ENCODE measurements at regions not wholly inside any gene's neighbourhood (a gene's known extent, or its start where the extent isn't known, plus 50 kb on each side); places are given as distances from the start of the nearest gene placed in this dataset.

DNA sequence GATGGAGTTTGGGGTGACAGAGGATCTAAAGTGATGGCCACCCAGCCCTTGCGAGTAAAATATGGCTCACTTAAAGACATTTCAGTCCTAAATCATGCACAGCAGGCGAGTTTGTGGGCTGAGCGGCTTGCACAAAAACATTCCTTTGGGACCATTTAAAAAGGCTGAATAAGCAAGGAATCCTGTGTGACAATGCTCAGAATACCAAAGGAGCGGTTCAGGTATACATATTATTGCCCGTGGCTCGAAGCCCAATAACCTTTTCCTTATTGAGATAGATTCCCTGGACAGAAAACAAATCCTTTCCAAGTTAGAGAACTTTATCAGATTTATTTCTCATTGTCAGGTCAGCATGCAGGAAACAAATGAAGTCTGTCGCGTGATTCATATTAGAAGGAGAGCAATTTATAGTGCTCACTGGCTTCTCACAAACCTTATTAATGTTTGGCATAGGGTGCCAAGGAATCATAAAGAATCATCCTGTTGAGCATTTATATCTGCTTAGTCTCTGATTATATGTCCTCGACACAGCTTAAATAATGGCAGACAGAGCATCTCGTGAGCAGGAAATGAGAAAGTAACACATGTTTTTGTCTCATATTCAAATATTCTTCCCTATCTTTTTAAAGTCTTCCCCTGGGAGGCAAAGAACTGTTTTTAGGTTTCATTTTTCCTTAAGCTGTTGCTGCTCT is 121.3 kb downstream of the TRMT11 start:
- H2BK5ac ChIP-seq (ENCODE audit: low read length): no peak overlapping the region
- H3K4me1 ChIP-seq (ENCODE audit: control insufficient read depth, low read depth, low read length): no peaks in the 10 kb centered on the region
- no peak overlapping the region for H2BK120ac ChIP-seq (ENCODE audit: low read depth, low read length)
- H3K56ac ChIP-seq (ENCODE audit: low read length): no peak overlapping the region
- H4K5ac ChIP-seq (ENCODE audit: low read length): no peak overlapping the region
- no peak overlapping the region for H3K4me3 ChIP-seq (ENCODE audit: low read length)
- no peak overlapping the region for H3K9ac ChIP-seq (ENCODE audit: low read length)
- no CpG with 5 or more reads among the region's 10 CpGs for WGBS (ENCODE audit: extremely low coverage, insufficient coverage, low lambda C conversion rate)
- no peak overlapping the region for H4K8ac ChIP-seq (ENCODE audit: low read depth, low read length)
- H2AK5ac ChIP-seq (ENCODE audit: low read length): no peak overlapping the region
- no peaks in the 10 kb centered on the region for H3K79me1 ChIP-seq (ENCODE audit: low read length)
- H3K18ac ChIP-seq (ENCODE audit: low read length): no peak overlapping the region
- no peak overlapping the region for H3K27ac ChIP-seq (ENCODE audit: low read depth, low read length)
- no peaks in the 10 kb centered on the region for H3K79me2 ChIP-seq (ENCODE audit: control insufficient read depth, insufficient read depth, low read length)
- no peak overlapping the region for H3K4ac ChIP-seq (ENCODE audit: low read depth, low read length)
- DNase-seq: no peak
- H3K4me2 ChIP-seq (ENCODE audit: low read length): no peak overlapping the region
- H3K36me3 ChIP-seq (ENCODE audit: control insufficient read depth, insufficient read depth, low read length): no peaks in the 10 kb centered on the region
- no peaks in the 10 kb centered on the region for H3K27me3 ChIP-seq (ENCODE audit: insufficient read depth, low read length, poor library complexity)
- H2BK15ac ChIP-seq (replicated peaks; ENCODE audit: low read depth): no peak overlapping the region
- H3K23ac ChIP-seq (ENCODE audit: low read length): no peak overlapping the region

- H3K56ac ChIP-seq (ENCODE audit: low read length): no peak overlapping the region
- WGBS (ENCODE audit: extremely low coverage, insufficient coverage, low lambda C conversion rate): no CpG with 5 or more reads among the region's 4 CpGs
- H3K27me3 ChIP-seq (ENCODE audit: insufficient read depth, low read length, poor library complexity): no peaks in the 10 kb centered on the region
- no peak overlapping the region for H2BK15ac ChIP-seq (replicated peaks; ENCODE audit: low read depth)
- no peak overlapping the region for H2BK120ac ChIP-seq (ENCODE audit: low read depth, low read length)
- H3K27ac ChIP-seq (ENCODE audit: low read depth, low read length): no peak overlapping the region
- no peak overlapping the region for H3K23ac ChIP-seq (ENCODE audit: low read length)
- no peak overlapping the region for H3K4ac ChIP-seq (ENCODE audit: low read depth, low read length)
- no peak overlapping the region for H3K9ac ChIP-seq (ENCODE audit: low read length)
- H4K8ac ChIP-seq (ENCODE audit: low read depth, low read length): no peak overlapping the region
- H3K36me3 ChIP-seq (ENCODE audit: control insufficient read depth, insufficient read depth, low read length): no peaks in the 10 kb centered on the region
- no peaks in the 10 kb centered on the region for H3K79me1 ChIP-seq (ENCODE audit: low read length)
- no peak overlapping the region for H4K5ac ChIP-seq (ENCODE audit: low read length)
- H3K4me1 ChIP-seq (ENCODE audit: control insufficient read depth, low read depth, low read length): no peaks in the 10 kb centered on the region
- no peak overlapping the region for H3K4me3 ChIP-seq (ENCODE audit: low read length)
- no peak overlapping the region for H2AK5ac ChIP-seq (ENCODE audit: low read length)
- no peaks in the 10 kb centered on the region for H3K79me2 ChIP-seq (ENCODE audit: control insufficient read depth, insufficient read depth, low read length)
- DNase-seq: peak; percentile 37
- no peak overlapping the region for H3K4me2 ChIP-seq (ENCODE audit: low read length)
- H2BK5ac ChIP-seq (ENCODE audit: low read length): no peak overlapping the region
- H3K18ac ChIP-seq (ENCODE audit: low read length): no peak overlapping the region
Measured at GRCh38 chr6:126110512-126111270, 124.4 kb downstream of the TRMT11 start.

GRCh38 chr6:126111327-126111726 is 125.0 kb downstream of the TRMT11 start:
- WGBS (ENCODE audit: extremely low coverage, insufficient coverage, low lambda C conversion rate): no CpG with 5 or more reads among the region's 2 CpGs
- H2AK5ac ChIP-seq (ENCODE audit: low read length): no peak overlapping the region
- H3K4ac ChIP-seq (ENCODE audit: low read depth, low read length): no peak overlapping the region

GRCh38 chr6:126112171-126112632 is 125.9 kb downstream of the TRMT11 start:
- Histone ChIP-seq H3K4ac (ENCODE audit: low read depth, low read length) (no peak overlapping the region), H4K8ac (ENCODE audit: low read depth, low read length) (no peak overlapping the region), H3K27me3 (ENCODE audit: insufficient read depth, low read length, poor library complexity) (no peaks in the 10 kb centered on the region), H2BK15ac (replicated peaks; ENCODE audit: low read depth) (no peak overlapping the region), H3K18ac (ENCODE audit: low read length) (no peak overlapping the region), H3K27ac (ENCODE audit: low read depth, low read length) (no peak overlapping the region), H2BK5ac (ENCODE audit: low read length) (no peak overlapping the region), H2BK120ac (ENCODE audit: low read depth, low read length) (no peak overlapping the region), H2AK5ac (ENCODE audit: low read length) (no peak overlapping the region), H3K79me2 (ENCODE audit: control insufficient read depth, insufficient read depth, low read length) (no peaks in the 10 kb centered on the region), H3K9ac (ENCODE audit: low read length) (no peak overlapping the region), H3K4me1 (ENCODE audit: control insufficient read depth, low read depth, low read length) (no peaks in the 10 kb centered on the region), H3K79me1 (ENCODE audit: low read length) (no peaks in the 10 kb centered on the region), H4K5ac (ENCODE audit: low read length) (no peak overlapping the region), H3K36me3 (ENCODE audit: control insufficient read depth, insufficient read depth, low read length) (no peaks in the 10 kb centered on the region), H3K4me3 (ENCODE audit: low read length) (no peak overlapping the region), H3K23ac (ENCODE audit: low read length) (no peak overlapping the region), H3K56ac (ENCODE audit: low read length) (no peak overlapping the region), H3K4me2 (ENCODE audit: low read length) (no peak overlapping the region)
- no CpG with 5 or more reads among the region's 2 CpGs for WGBS (ENCODE audit: extremely low coverage, insufficient coverage, low lambda C conversion rate)
- DNase-seq: no peak

More at GRCh38 chr6:126111327-126111726, 125.0 kb downstream of the TRMT11 start:
- no peak overlapping the region for H2BK15ac ChIP-seq (replicated peaks; ENCODE audit: low read depth)
- H3K36me3 ChIP-seq (ENCODE audit: control insufficient read depth, insufficient read depth, low read length): no peaks in the 10 kb centered on the region
- H2BK120ac ChIP-seq (ENCODE audit: low read depth, low read length): no peak overlapping the region
- H3K4me1 ChIP-seq (ENCODE audit: control insufficient read depth, low read depth, low read length): no peaks in the 10 kb centered on the region
- no peak overlapping the region for H3K4me2 ChIP-seq (ENCODE audit: low read length)
- no peak overlapping the region for H4K8ac ChIP-seq (ENCODE audit: low read depth, low read length)
- H3K79me2 ChIP-seq (ENCODE audit: control insufficient read depth, insufficient read depth, low read length): no peaks in the 10 kb centered on the region
- H3K27me3 ChIP-seq (ENCODE audit: insufficient read depth, low read length, poor library complexity): no peaks in the 10 kb centered on the region
- H3K4me3 ChIP-seq (ENCODE audit: low read length): no peak overlapping the region
- H3K56ac ChIP-seq (ENCODE audit: low read length): no peak overlapping the region
- no peak overlapping the region for H2BK5ac ChIP-seq (ENCODE audit: low read length)
- H4K5ac ChIP-seq (ENCODE audit: low read length): no peak overlapping the region
- no peak overlapping the region for H3K27ac ChIP-seq (ENCODE audit: low read depth, low read length)
- peak overlapping the region; percentile 39 for H3K18ac ChIP-seq (ENCODE audit: low read length)
- H3K9ac ChIP-seq (ENCODE audit: low read length): no peak overlapping the region
- no peak for DNase-seq
- no peak overlapping the region for H3K23ac ChIP-seq (ENCODE audit: low read length)
- no peaks in the 10 kb centered on the region for H3K79me1 ChIP-seq (ENCODE audit: low read length)

GRCh38 chr6:126113261-126113660 is 126.9 kb downstream of the TRMT11 start:
- no peak overlapping the region for H3K4me3 ChIP-seq (ENCODE audit: low read length)

More at GRCh38 chr6:126113261-126113660, 126.9 kb downstream of the TRMT11 start:
- Histone ChIP-seq H3K56ac (ENCODE audit: low read length) (no peak overlapping the region), H3K27me3 (ENCODE audit: insufficient read depth, low read length, poor library complexity) (no peaks in the 10 kb centered on the region), H3K27ac (ENCODE audit: low read depth, low read length) (no peak overlapping the region), H3K79me2 (ENCODE audit: control insufficient read depth, insufficient read depth, low read length) (no peaks in the 10 kb centered on the region), H3K18ac (ENCODE audit: low read length) (no peak overlapping the region), H3K23ac (ENCODE audit: low read length) (no peak overlapping the region), H2AK5ac (ENCODE audit: low read length) (no peak overlapping the region), H3K4me1 (ENCODE audit: control insufficient read depth, low read depth, low read length) (no peaks in the 10 kb centered on the region), H4K8ac (ENCODE audit: low read depth, low read length) (no peak overlapping the region), H2BK5ac (ENCODE audit: low read length) (no peak overlapping the region), H3K4me2 (ENCODE audit: low read length) (no peak overlapping the region), H2BK15ac (replicated peaks; ENCODE audit: low read depth) (no peak overlapping the region), H2BK120ac (ENCODE audit: low read depth, low read length) (no peak overlapping the region), H4K5ac (ENCODE audit: low read length) (no peak overlapping the region), H3K79me1 (ENCODE audit: low read length) (no peaks in the 10 kb centered on the region), H3K9ac (ENCODE audit: low read length) (no peak overlapping the region), H3K36me3 (ENCODE audit: control insufficient read depth, insufficient read depth, low read length) (no peaks in the 10 kb centered on the region), H3K4ac (ENCODE audit: low read depth, low read length) (no peak overlapping the region)
- no peak for DNase-seq
- no CpG with 5 or more reads among the region's 1 CpG for WGBS (ENCODE audit: extremely low coverage, insufficient coverage, low lambda C conversion rate)

Measured in mesendoderm (in vitro differentiated cells).